CD4-positive, alpha-beta T cell treated with Interleukin-15 for 1 hour (primary cell): ENCODE measurements at regions not wholly inside any gene's neighbourhood (a gene's known extent, or its start where the extent isn't known, plus 50 kb on each side); places are given as distances from the start of the nearest gene placed in this dataset.

Experiments
- DNase-seq: peaks from one replicate; pipeline ENCODE4 v3.0.0-alpha.2; 2020

- DNase-seq, result no peak
Measured at GRCh38 chr2:103960129-103960513, 893.8 kb upstream of the POU3F3 start.

DNA sequence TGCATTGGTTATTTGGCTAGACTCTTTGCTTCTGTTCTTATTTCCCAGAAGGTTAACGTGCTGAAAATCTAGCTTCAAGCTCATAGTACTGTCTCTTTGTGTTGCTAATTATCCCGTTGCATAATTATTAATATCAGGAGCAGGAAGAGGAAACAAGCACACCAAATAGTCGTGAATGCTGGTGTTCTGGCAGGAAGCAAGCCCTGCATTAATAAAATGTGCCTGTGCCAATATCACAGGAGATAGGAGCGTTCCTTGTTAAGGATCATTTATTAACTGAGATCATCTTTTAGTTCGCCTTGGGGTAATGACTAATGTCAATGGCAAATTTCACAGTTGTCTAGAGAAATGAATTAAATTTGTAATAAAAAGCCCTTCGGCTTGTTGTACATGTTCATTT is 893.0 kb upstream of the POU3F3 start:
- no peak for DNase-seq

DNA sequence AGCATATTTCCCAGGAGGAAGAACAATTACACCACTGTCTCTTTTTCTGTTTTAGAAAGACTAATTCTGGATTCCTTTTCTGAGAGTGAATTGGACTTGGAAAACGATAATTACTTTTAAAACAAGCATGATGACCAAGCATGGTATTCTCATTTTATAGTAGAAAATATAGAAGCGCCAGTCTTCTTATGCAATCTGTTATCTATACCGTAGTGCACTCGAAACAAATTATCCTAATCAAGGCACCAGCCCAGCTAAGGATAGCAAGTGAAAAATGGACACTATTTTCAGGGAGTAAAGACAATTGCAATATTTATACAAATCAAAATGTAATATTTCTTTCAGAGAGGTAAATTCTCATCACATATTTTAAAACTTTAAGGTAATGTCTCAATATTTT is 892.1 kb upstream of the POU3F3 start:
- DNase-seq, result no peak

GRCh38 chr2:103962670-103963069 is 891.2 kb upstream of the POU3F3 start:
- DNase-seq, result no peak

DNA sequence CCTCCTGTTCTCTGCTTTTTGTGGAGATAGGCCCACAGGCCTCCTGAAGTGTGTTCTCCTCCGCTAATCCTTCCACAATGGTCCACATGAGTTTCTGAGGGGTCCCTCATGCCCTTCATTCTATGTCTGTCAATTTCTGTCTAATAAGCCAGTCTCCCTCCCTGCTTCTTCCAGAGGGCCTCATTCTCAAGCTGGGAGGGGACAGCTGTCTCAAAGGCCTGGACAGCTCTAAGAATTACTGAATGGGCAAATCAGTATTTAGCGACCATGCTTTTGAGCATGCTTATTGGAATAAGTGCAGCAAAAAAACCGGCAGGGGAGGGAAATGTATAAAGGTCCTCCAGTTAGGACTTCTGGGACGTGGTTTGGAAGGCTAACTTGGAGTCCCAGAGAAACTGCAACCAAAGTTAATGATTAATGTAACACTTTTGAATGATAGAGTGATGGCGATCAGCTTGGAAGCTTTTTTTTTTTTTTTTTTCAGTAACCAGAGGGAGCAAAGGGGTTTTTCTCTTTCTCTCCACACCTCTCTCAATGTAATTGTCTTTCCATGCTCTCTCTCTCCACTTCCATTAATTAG is 890.7 kb upstream of the POU3F3 start:
- no peak for DNase-seq

GRCh38 chr2:103977241-103977640 is 876.7 kb upstream of the POU3F3 start:
- DNase-seq, result no peak

- DNase-seq, result no peak
Measured at GRCh38 chr2:103977668-103978067, 876.2 kb upstream of the POU3F3 start.

GRCh38 chr2:103980401-103980800 is 873.5 kb upstream of the POU3F3 start:
- DNase-seq, result no peak

DNA sequence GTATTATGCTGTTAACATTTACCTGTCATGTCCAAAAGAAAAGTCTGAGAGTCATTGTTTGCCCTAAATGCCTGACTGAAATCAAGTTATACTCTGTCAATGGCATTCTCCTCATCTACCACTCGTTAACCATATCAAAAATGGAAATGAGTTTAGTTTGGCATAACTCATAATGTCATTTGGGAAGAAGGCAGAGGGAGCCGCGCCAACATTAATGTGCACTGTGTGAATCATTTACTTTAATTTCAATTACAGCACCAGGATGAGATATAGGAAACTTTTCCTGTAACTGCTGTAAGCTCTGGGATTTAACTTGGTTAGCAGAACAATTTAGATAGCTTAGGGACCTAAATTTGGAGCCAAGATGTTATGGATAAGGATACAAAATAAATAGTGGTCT is 871.2 kb upstream of the POU3F3 start:
- DNase-seq, result no peak

- no peak for DNase-seq
Measured at GRCh38 chr2:103986001-103986400, 867.9 kb upstream of the POU3F3 start.

GRCh38 chr2:103991591-103991990 is 862.3 kb upstream of the POU3F3 start:
- DNase-seq, result no peak

DNA sequence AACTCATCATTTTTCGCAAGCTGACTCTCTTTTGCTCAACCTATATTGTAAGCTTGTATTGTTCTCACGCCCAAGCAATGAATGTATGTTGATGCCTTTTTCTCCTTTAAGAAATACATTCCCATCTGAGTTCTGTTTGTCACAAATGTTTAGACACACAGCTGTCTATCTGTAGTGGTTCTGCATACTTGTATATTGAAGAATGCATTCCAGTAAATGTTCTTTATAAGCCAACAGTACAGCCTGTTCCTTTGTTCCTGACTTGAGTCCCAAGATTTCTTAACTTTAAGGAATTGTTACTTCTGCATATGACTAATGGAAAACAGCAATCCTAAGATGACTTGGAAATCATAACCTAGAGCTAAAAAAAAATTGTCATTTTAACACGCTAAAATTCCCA is 849.1 kb upstream of the POU3F3 start:
- DNase-seq, result no peak

DNA sequence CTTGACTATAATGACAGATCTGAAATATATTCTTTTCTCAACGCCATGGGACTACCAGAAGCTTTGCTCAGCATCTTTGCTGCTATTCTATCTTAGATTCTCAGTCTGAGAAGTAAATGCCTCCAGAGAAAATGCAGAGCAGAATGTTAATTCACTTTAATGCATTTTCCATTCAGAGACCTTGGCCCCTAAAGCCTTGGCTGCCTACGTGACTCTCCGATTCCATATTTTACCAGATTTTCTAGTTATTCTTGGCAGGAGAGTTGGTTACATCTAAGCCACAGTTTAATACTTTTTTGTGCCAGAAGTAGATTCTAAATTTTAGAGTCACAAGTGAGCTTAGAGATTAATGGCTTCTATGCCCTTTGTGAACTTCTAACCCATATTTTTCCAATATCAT is 837.1 kb upstream of the POU3F3 start:
- DNase-seq, result no peak

- DNase-seq, result no peak
Measured at GRCh38 chr2:104023306-104023705, 830.6 kb upstream of the POU3F3 start.

DNA sequence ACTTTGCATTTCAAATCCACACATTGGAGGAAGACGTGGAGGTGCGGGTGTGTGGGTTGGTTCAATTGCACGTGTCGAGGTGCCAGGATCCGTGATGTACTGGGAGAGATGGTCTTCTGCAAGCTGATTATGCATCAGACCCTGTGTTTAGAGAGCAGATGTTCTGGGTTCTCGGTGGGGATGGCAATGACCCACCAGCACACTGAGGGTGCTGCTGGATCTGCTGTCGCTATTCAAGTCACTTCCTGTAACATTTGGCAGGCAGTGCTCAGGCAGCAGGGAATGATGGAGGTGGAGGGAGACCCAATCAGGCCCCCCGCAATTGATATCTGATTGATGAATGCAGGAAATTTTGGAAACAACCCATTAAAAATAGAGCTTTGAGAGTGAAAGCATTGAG is 830.1 kb upstream of the POU3F3 start:
- DNase-seq, result no peak

GRCh38 chr2:104025295-104025694 is 828.6 kb upstream of the POU3F3 start:
- DNase-seq, result no peak

- DNase-seq, result no peak
Measured at GRCh38 chr2:104026725-104027124, 827.2 kb upstream of the POU3F3 start.

DNA sequence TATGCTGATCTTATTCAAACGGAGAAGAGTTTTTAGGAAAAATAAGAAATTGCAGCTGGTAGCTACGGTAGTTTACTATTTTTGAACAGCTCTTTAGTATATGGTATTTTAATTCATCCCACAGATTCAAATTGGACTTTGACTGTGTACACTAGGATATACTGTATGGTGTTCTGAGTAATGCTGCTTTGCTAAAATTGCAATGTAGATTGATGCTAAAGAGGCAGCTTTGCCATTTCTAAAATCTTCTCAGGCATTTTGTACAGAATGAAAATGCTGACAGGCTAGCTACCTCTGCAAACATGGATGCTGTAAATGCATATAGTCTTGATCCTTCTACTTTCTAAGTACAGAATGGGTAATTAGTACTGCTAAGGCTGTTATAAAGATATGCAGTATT is 826.6 kb upstream of the POU3F3 start:
- DNase-seq, result no peak

- no peak for DNase-seq
Measured at GRCh38 chr2:104028061-104028460, 825.9 kb upstream of the POU3F3 start.

- no peak for DNase-seq
Measured at GRCh38 chr2:104033399-104033798, 820.5 kb upstream of the POU3F3 start.

DNA sequence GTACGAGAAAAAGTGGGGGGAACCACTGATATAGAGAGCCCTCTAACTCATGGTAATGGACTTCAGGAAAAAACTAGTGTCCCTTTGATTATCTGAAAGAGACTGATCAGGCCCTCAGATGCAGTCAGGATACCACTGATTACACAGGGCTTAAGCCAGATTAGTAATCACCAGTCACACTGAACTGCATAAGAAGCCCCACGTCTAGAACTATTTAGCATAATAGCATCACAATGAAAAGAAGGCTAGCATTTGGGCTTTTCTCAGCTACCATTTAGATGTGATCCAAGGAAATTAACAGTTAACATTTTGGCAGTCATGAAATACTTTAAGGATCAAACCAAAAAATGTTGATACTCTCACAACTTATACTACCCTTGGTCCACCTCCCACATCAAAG is 813.1 kb upstream of the POU3F3 start:
- no peak for DNase-seq

GRCh38 chr2:104041351-104041750 is 812.6 kb upstream of the POU3F3 start:
- DNase-seq, result no peak

DNA sequence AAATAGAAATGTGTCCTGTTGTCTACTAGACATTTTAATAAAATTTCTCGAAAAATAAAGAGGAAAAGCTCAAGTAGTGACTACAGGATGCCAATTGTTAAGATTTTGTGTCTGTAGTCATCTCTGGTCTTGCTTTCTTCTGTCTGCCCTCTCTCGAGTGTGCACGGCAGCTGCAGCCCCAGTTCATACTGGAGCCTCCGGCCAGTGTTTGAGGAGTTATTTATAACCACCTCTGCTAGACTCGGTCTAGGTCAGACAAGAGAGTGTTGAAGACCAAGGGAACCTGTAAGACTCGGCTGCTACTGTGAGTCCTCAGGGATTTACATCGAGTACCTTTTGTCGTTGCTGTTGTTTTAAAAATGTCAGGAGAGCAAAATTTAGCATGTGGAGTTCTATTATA is 810.1 kb upstream of the POU3F3 start:
- DNase-seq, result no peak

GRCh38 chr2:104045071-104045470 is 808.8 kb upstream of the POU3F3 start:
- no peak for DNase-seq

DNA sequence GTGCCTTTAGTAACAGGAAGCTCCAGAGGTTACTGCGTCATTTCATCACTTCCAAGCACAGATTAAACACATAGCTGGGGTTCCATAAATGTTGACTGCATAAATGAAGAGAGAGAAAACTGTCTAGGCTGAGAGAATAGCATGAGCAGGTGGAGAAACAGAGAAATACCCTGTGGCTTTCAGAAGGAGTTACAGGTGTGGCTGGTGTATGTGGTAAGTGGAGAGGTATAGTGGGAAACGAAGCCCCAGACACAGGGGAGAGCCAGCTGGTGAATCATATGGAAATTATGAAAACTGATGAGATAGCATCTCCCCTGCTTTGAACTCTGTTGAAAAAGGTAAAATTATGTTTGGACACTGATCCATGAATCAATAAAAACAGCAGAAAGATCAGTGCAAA is 807.4 kb upstream of the POU3F3 start:
- no peak for DNase-seq

DNA sequence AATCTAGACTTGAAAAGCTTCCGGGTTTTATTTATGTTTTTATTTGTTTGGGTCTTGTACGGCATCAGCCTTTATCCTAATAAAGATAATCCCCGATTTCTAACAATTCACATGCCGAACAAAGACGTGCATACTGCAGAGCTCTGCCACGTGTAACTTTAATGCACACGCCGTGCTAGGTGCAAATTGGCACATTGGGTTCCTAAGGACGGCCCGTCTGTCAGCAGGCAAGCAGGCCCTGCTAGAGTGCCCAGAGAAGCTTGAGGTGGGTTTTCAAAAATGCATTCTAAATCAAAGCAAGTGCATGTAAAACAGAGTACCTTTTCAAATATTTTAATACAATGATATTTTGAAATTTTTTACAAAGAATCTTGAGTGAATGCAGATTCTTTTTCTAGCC is 806.4 kb upstream of the POU3F3 start:
- DNase-seq, result no peak
